WTC11 (cell line): ENCODE measurements at regions not wholly inside any gene's neighbourhood (a gene's known extent, or its start where the extent isn't known, plus 50 kb on each side); places are given as distances from the start of the nearest gene placed in this dataset.

Source experiments
- CTCF ChIP-seq: fragments of 200-600 bp; IDR thresholded peaks from 2 replicates; pipeline ENCODE4 v1.8.0; 2022; ENCODE audit warnings: antibody characterized with exemption
- KAT7 ChIP-seq: sonication (generic); formaldehyde crosslinking; IDR thresholded peaks from 2 replicates; pipeline ENCODE4 v1.8.1; 2023; ENCODE audit warnings: missing genetic modification reagents, mild to moderate bottlenecking, borderline replicate concordance
- OVOL2 ChIP-seq: fragments of 250-450 bp; sonication (Bioruptor Pico); IDR thresholded peaks from 2 replicates; pipeline ENCODE4 v1.9.0; 2021; ENCODE audit warnings: mild to moderate bottlenecking, borderline replicate concordance
- ZNF263 ChIP-seq: sonication (generic); formaldehyde crosslinking; IDR thresholded peaks from 2 replicates; pipeline ENCODE4 v1.8.1; 2022; ENCODE audit warnings: low read depth, mild to moderate bottlenecking, moderate library complexity, missing genetic modification reagents
- TF ChIP-seq, protein P1 (sequence below): sonication (generic); formaldehyde crosslinking; IDR thresholded peaks from 2 replicates; pipeline ENCODE4 v1.8.0; 2022; ENCODE audit warnings: mild to moderate bottlenecking, missing genetic modification reagents
- TF ChIP-seq, protein P2 (sequence below): sonication (generic); formaldehyde crosslinking; IDR thresholded peaks from 2 replicates; pipeline ENCODE4 v1.8.0; 2022; ENCODE audit warnings: missing genetic modification reagents
- TF ChIP-seq, protein P3 (sequence below): sonication (generic); formaldehyde crosslinking; IDR thresholded peaks from 2 replicates; pipeline ENCODE4 v1.8.1; 2022; ENCODE audit warnings: missing genetic modification reagents, borderline replicate concordance
- TF ChIP-seq, protein P4 (sequence below): sonication (generic); formaldehyde crosslinking; IDR thresholded peaks from 2 replicates; pipeline ENCODE4 v1.8.0; 2022; ENCODE audit warnings: mild to moderate bottlenecking, missing genetic modification reagents

- TF ChIP-seq CTCF (no peak), OVOL2 (CRISPR knock-in tag) (no peak), ZNF263 (no peak), KAT7 (no peak)
- TF ChIP-seq, protein P1, sequence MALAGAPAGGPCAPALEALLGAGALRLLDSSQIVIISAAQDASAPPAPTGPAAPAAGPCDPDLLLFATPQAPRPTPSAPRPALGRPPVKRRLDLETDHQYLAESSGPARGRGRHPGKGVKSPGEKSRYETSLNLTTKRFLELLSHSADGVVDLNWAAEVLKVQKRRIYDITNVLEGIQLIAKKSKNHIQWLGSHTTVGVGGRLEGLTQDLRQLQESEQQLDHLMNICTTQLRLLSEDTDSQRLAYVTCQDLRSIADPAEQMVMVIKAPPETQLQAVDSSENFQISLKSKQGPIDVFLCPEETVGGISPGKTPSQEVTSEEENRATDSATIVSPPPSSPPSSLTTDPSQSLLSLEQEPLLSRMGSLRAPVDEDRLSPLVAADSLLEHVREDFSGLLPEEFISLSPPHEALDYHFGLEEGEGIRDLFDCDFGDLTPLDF (CRISPR knock-in tag): no peak
- TF ChIP-seq, protein P2, sequence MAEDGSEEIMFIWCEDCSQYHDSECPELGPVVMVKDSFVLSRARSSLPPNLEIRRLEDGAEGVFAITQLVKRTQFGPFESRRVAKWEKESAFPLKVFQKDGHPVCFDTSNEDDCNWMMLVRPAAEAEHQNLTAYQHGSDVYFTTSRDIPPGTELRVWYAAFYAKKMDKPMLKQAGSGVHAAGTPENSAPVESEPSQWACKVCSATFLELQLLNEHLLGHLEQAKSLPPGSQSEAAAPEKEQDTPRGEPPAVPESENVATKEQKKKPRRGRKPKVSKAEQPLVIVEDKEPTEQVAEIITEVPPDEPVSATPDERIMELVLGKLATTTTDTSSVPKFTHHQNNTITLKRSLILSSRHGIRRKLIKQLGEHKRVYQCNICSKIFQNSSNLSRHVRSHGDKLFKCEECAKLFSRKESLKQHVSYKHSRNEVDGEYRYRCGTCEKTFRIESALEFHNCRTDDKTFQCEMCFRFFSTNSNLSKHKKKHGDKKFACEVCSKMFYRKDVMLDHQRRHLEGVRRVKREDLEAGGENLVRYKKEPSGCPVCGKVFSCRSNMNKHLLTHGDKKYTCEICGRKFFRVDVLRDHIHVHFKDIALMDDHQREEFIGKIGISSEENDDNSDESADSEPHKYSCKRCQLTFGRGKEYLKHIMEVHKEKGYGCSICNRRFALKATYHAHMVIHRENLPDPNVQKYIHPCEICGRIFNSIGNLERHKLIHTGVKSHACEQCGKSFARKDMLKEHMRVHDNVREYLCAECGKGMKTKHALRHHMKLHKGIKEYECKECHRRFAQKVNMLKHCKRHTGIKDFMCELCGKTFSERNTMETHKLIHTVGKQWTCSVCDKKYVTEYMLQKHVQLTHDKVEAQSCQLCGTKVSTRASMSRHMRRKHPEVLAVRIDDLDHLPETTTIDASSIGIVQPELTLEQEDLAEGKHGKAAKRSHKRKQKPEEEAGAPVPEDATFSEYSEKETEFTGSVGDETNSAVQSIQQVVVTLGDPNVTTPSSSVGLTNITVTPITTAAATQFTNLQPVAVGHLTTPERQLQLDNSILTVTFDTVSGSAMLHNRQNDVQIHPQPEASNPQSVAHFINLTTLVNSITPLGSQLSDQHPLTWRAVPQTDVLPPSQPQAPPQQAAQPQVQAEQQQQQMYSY (CRISPR knock-in tag): no peak
- TF ChIP-seq, protein P3, sequence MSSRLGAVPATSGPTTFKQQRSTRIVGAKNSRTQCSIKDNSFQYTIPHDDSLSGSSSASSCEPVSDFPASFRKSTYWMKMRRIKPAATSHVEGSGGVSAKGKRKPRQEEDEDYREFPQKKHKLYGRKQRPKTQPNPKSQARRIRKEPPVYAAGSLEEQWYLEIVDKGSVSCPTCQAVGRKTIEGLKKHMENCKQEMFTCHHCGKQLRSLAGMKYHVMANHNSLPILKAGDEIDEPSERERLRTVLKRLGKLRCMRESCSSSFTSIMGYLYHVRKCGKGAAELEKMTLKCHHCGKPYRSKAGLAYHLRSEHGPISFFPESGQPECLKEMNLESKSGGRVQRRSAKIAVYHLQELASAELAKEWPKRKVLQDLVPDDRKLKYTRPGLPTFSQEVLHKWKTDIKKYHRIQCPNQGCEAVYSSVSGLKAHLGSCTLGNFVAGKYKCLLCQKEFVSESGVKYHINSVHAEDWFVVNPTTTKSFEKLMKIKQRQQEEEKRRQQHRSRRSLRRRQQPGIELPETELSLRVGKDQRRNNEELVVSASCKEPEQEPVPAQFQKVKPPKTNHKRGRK: no peak
- TF ChIP-seq, protein P4, sequence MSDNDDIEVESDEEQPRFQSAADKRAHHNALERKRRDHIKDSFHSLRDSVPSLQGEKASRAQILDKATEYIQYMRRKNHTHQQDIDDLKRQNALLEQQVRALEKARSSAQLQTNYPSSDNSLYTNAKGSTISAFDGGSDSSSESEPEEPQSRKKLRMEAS: no peak
These were observed 80.3 kb upstream of the NOCT start for GRCh38 chr4:138935135-138935807.
